ENCODE measurements at regions not wholly inside any gene's neighbourhood (a gene's known extent, or its start where the extent isn't known, plus 50 kb on each side); places are given as distances from the start of the nearest gene placed in this dataset.

GRCh38 chr11:94697156-94697555 lies 71.0 kb upstream of the AMOTL1 start:
- TF ChIP-seq CTCF (IDR thresholded peaks at IDR 0.05): no peak
- no peaks in the 10 kb centered on the region for H3K36me3 ChIP-seq
- H3K4me1 ChIP-seq: no peaks in the 10 kb centered on the region
- no peak for DNase-seq
- no peaks in the 10 kb centered on the region for H3K9me3 ChIP-seq
- no peak overlapping the region for H3K4me3 ChIP-seq
- intact Hi-C loops (cut with DNase I; ENCODE audit: low total_unique reads) (no loop called here), in situ Hi-C loops (cut with MboI; ENCODE audit: low pct_ligation_motif_present in 1 of 4, low pct_unique_long_range_greater_than_20kb in 1 of 4, low sequenced_read_pairs in 3 of 4) (no loop called here)
- no peak overlapping the region for H3K27ac ChIP-seq
- peaks cover 91% of the 10 kb centered on the region for H3K27me3 ChIP-seq

GRCh38 chr11:94700622-94701021 lies 67.5 kb upstream of the AMOTL1 start:
- in situ Hi-C loops (cut with MboI; ENCODE audit: low pct_ligation_motif_present in 1 of 4, low pct_unique_long_range_greater_than_20kb in 1 of 4, low sequenced_read_pairs in 3 of 4) (no loop called here), intact Hi-C loops (cut with DNase I; ENCODE audit: low total_unique reads) (no loop called here)
- Histone ChIP-seq H3K4me1 (no peaks in the 10 kb centered on the region), H3K4me3 (no peak overlapping the region), H3K27me3 (peaks cover 93% of the 10 kb centered on the region), H3K36me3 (no peaks in the 10 kb centered on the region), H3K27ac (no peak overlapping the region), H3K9me3 (no peaks in the 10 kb centered on the region)
- TF ChIP-seq CTCF (IDR thresholded peaks at IDR 0.05) (no peak), EP300 (IDR thresholded peaks at IDR 0.05; ENCODE audit: low read depth) (no peak), POLR2A (IDR thresholded peaks at IDR 0.05) (no peak), POLR2AphosphoS5 (IDR thresholded peaks at IDR 0.05) (no peak)
- DNase-seq: no peak
- 29 to 50% methylated on average over 1 of the region's 1 CpG for WGBS, 2 donors (ENCODE audit: low coverage in 1 of 2)

- no peak for DNase-seq
- no peaks in the 10 kb centered on the region for H3K36me3 ChIP-seq
- TF ChIP-seq EP300 (IDR thresholded peaks at IDR 0.05; ENCODE audit: low read depth) (no peak), POLR2AphosphoS5 (IDR thresholded peaks at IDR 0.05) (no peak), POLR2A (IDR thresholded peaks at IDR 0.05) (no peak), CTCF (IDR thresholded peaks at IDR 0.05) (no peak)
- in situ Hi-C loops (cut with MboI; ENCODE audit: low pct_ligation_motif_present in 1 of 4, low pct_unique_long_range_greater_than_20kb in 1 of 4, low sequenced_read_pairs in 3 of 4): no loop called here
- H3K27ac ChIP-seq: no peak overlapping the region
- intact Hi-C loops (cut with DNase I; ENCODE audit: low total_unique reads): no loop called here
- H3K4me3 ChIP-seq: no peak overlapping the region
- 98 to 100% methylated on average over 1 of the region's 1 CpG for WGBS, 2 donors (ENCODE audit: low coverage in 1 of 2)
- no peaks in the 10 kb centered on the region for H3K9me3 ChIP-seq
- peaks cover 84% of the 10 kb centered on the region for H3K27me3 ChIP-seq
- no peaks in the 10 kb centered on the region for H3K4me1 ChIP-seq
These were observed 65.7 kb upstream of the AMOTL1 start for GRCh38 chr11:94702481-94702880.

GRCh38 chr11:94705419-94705818 lies 62.7 kb upstream of the AMOTL1 start:
- DNase-seq: no peak
- peaks cover 0 to 12% (median 5%) of the 10 kb centered on the region in 4 donors for H3K4me1 ChIP-seq
- H3K4me3 ChIP-seq: no peak overlapping the region
- no peak for TF ChIP-seq EP300 (IDR thresholded peaks at IDR 0.05; ENCODE audit: low read depth)
- TF ChIP-seq CTCF (IDR thresholded peaks at IDR 0.05): no peak
- no peak for TF ChIP-seq POLR2A (IDR thresholded peaks at IDR 0.05)
- TF ChIP-seq POLR2AphosphoS5 (IDR thresholded peaks at IDR 0.05): no peak
- peaks cover 69% of the 10 kb centered on the region for H3K27me3 ChIP-seq
- no peaks in the 10 kb centered on the region for H3K9me3 ChIP-seq
- no peaks in the 10 kb centered on the region for H3K36me3 ChIP-seq
- in situ Hi-C loops (cut with MboI; ENCODE audit: low pct_ligation_motif_present in 1 of 4, low pct_unique_long_range_greater_than_20kb in 1 of 4, low sequenced_read_pairs in 3 of 4) (no loop called here), intact Hi-C loops (cut with DNase I; ENCODE audit: low total_unique reads) (no loop called here)
- H3K27ac ChIP-seq: no peak overlapping the region
